Ovary (tissue), 7 donors: ENCODE measurements at regions not wholly inside any gene's neighbourhood (a gene's known extent, or its start where the extent isn't known, plus 50 kb on each side); places are given as distances from the start of the nearest gene placed in this dataset.

Source experiments
- DNase-seq, 5 donors: peaks; one replicate each; pipeline ENCODE4 v3.0.0-alpha.2; 2019 to 2020
- H3K27ac ChIP-seq, 2 donors: fragments of 200-600 bp; one replicate each; pipeline versions ENCODE4 v1.5.1 to v1.8.0; 2019 to 2022
- H3K27me3 ChIP-seq: fragments of 200-600 bp; one replicate; pipeline ENCODE4 v1.8.0; 2022
- H3K36me3 ChIP-seq: fragments of 200-600 bp; sonication (generic); one replicate; pipeline ENCODE4 v1.5.1; 2019
- H3K4me1 ChIP-seq: one replicate; pipeline ENCODE4 v1.8.1; 2013; ENCODE audit warnings: mild to moderate bottlenecking, moderate library complexity; ENCODE audit not compliant: insufficient read depth
- H3K4me3 ChIP-seq: fragments of 200-600 bp; sonication (generic); one replicate; pipeline ENCODE4 v1.5.1; 2017
- H3K9me3 ChIP-seq, 2 donors: fragments of 200-600 bp in 1 of 2; sonication (generic) in 1 of 2; one replicate each; pipeline versions ENCODE4 v1.5.1 to v1.8.1; 2013 to 2019; ENCODE audit warnings: mild to moderate bottlenecking in 1 of 2, moderate library complexity in 1 of 2
- EP300 ChIP-seq: sonication (generic); formaldehyde crosslinking; IDR thresholded peaks from one replicate; pipeline ENCODE4 v1.6.1; 2017; ENCODE audit warnings: antibody characterized with exemption
- POLR2A ChIP-seq: fragments of 450-650 bp; IDR thresholded peaks from one replicate; pipeline ENCODE4 v1.6.1; 2017; ENCODE audit warnings: antibody characterized with exemption, mild to moderate bottlenecking, moderate library complexity
- WGBS, 3 donors: extraction: QIAGEN DNeasy Blood & Tissue Kit in 1 of 3; methylation state at CpG; one replicate each; pipeline versions ENCODE4 v1.1.5 to v1.1.7; 2013 to 2017; 5-methylcytosine and 5-hydroxymethylcytosine counted together
- intact Hi-C, 4 donors: fragments of 100-400 bp; cut with DNase I; formaldehyde crosslinking; loops; one replicate each; pipeline versions ENCODE4 v1.11.0 to v1.15.1; 2022 to 2023
- TF ChIP-seq, protein P1 (sequence below), 3 donors: fragments of 450-650 bp in 2 of 3; fragments of 200-600 bp in 1 of 3; IDR thresholded peaks; one replicate each; pipeline versions ENCODE4 v1.5.1 to v1.8.0; 2016 to 2022; ENCODE audit warnings: antibody characterized with exemption in 3 of 3, mild to moderate bottlenecking in 1 of 3
- donor health status: DM: no; HTN: no; CAD: no; lungs with moderate emphysema.
- donor health status: DM: no; HTN: no; CAD: no.
- donor health status: Bipolar disorder and iron deficiency.
- donor health status: DM: no; HTN: no; CAD: no.
- donor health status: DM: yes; HTN: yes; CAD: no.

DNA sequence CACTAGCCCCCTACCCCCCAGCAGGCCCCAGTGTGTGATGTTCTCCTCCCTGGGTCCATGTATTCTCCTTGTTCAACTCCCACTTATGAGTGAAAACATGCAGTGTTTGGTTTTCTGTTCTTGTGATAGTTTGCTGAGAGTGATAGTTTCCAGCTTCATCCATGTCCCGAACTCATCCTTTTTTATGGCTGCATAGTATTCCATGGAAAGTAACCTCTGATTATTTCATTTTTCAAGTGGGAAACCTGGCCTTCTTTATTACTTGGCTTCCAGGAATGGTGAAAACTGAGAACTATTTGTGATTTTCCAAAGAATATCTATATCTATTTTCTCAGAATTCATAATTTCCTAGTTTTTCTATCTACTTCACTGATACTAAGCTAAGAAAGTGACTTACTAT is 235.0 kb downstream of the MTERF1 start:
- H3K4me1 ChIP-seq: no peaks in the 10 kb centered on the region
- H3K4me3 ChIP-seq: no peak overlapping the region
- H3K27me3 ChIP-seq: no peaks in the 10 kb centered on the region
- TF ChIP-seq, protein P1, sequence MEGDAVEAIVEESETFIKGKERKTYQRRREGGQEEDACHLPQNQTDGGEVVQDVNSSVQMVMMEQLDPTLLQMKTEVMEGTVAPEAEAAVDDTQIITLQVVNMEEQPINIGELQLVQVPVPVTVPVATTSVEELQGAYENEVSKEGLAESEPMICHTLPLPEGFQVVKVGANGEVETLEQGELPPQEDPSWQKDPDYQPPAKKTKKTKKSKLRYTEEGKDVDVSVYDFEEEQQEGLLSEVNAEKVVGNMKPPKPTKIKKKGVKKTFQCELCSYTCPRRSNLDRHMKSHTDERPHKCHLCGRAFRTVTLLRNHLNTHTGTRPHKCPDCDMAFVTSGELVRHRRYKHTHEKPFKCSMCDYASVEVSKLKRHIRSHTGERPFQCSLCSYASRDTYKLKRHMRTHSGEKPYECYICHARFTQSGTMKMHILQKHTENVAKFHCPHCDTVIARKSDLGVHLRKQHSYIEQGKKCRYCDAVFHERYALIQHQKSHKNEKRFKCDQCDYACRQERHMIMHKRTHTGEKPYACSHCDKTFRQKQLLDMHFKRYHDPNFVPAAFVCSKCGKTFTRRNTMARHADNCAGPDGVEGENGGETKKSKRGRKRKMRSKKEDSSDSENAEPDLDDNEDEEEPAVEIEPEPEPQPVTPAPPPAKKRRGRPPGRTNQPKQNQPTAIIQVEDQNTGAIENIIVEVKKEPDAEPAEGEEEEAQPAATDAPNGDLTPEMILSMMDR (IDR thresholded peaks at IDR 0.05): no peak
- TF ChIP-seq POLR2A (no peak), EP300 (no peak)
- no peaks in the 10 kb centered on the region for H3K36me3 ChIP-seq
- 89 to 93% (median 92%) methylated on average over 1 of the region's 1 CpG for WGBS, 3 donors
- no peak overlapping the region for H3K27ac ChIP-seq
- H3K9me3 ChIP-seq: no peaks in the 10 kb centered on the region
- intact Hi-C loops: no loop called here
- no peak for DNase-seq

DNA sequence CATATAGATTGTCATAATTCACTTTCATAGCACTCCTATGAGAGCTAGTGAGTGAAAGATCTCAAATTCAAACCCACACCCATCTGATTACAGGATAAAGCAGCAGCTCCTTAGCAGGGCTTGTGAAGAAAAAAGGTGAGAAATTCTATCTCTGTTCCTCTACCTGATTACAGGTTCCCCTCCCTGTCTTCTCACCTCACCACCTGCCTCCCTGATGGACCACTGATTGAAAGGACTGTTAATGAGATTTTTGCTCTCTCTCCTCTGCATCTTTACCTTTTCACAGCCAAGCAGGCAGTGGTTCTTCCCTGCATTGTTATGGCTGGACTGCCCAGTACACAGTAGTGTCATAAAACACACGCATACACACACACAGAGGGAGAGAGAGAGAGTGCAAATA is 228.5 kb downstream of the MTERF1 start:
- WGBS, 3 donors: 73 to 86% (median 81%) methylated on average over 1 of the region's 1 CpG
- no peaks in the 10 kb centered on the region for H3K4me1 ChIP-seq
- no peaks in the 10 kb centered on the region for H3K27me3 ChIP-seq
- DNase-seq: no peak
- no peak for TF ChIP-seq POLR2A
- TF ChIP-seq, protein P1 (IDR thresholded peaks at IDR 0.05): no peak
- no peak for TF ChIP-seq EP300
- no peak overlapping the region for H3K27ac ChIP-seq
- intact Hi-C loops: no loop called here
- no peaks in the 10 kb centered on the region for H3K36me3 ChIP-seq
- no peak overlapping the region for H3K4me3 ChIP-seq
- no peaks in the 10 kb centered on the region for H3K9me3 ChIP-seq

DNA sequence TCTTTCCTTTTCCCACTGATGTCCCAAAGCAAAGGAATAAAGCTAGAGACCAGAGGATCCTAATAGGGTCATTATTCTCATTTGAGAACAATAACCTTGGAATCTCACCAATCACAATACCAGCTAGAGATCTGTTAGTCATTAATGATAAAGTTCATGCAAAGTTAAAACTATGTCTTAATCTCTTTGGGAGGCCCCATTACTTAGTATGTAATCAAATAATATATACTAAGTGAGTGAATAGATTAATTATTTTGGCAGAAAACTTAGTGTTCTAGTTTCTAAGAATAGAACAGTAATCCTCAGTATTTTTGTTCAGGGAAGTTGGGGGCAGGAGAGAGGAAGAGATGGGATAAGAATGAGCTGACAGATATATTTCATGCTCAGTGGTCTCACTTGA is 227.2 kb downstream of the MTERF1 start:
- no peak overlapping the region for H3K27ac ChIP-seq
- TF ChIP-seq EP300: no peak
- TF ChIP-seq, protein P1 (IDR thresholded peaks at IDR 0.05): no peak
- no peak for TF ChIP-seq POLR2A
- no peaks in the 10 kb centered on the region for H3K36me3 ChIP-seq
- H3K4me3 ChIP-seq: no peak overlapping the region
- intact Hi-C loops: no loop called here
- no peaks in the 10 kb centered on the region for H3K4me1 ChIP-seq
- no peak for DNase-seq
- H3K27me3 ChIP-seq: no peaks in the 10 kb centered on the region
- H3K9me3 ChIP-seq: no peaks in the 10 kb centered on the region

DNA sequence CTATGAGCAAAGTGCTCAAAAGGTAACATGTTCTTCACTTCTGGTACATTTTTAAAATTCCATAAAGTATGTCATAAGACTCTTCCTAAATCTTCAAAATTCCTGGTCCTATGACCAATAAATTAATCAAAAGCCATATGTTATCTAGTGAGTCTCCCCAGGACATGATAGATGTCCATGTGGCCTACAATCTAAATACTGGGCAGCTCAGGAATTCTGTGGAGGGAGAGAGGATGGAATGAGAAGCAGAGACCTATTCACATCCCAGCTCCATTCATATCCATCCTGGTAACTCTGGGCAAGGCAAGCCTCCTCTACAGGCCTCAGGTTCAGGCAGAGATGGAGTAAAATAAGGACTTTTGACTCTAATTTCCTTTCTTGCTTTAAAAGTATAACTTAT is 224.8 kb downstream of the MTERF1 start:
- no peaks in the 10 kb centered on the region for H3K9me3 ChIP-seq
- intact Hi-C loops: no loop called here
- H3K4me3 ChIP-seq: no peak overlapping the region
- DNase-seq: no peak
- no peaks in the 10 kb centered on the region for H3K36me3 ChIP-seq
- no peak for TF ChIP-seq EP300
- TF ChIP-seq, protein P1 (IDR thresholded peaks at IDR 0.05): no peak
- no peak for TF ChIP-seq POLR2A
- H3K4me1 ChIP-seq: no peaks in the 10 kb centered on the region
- no peaks in the 10 kb centered on the region for H3K27me3 ChIP-seq
- no peak overlapping the region for H3K27ac ChIP-seq
